Mesendoderm (in vitro differentiated cells): ENCODE measurements at regions not wholly inside any gene's neighbourhood (a gene's known extent, or its start where the extent isn't known, plus 50 kb on each side); places are given as distances from the start of the nearest gene placed in this dataset.

Experiments
- DNase-seq: peaks from one replicate; pipeline ENCODE4 v3.0.0; 2013
- H2AK5ac ChIP-seq: 2 replicates; pipeline ENCODE4 v1.6.1; 2013; ENCODE audit warnings: low read length, inconsistent platforms
- H2BK120ac ChIP-seq: 2 replicates; pipeline ENCODE4 v1.6.1; 2013; ENCODE audit warnings: low read depth, mild to moderate bottlenecking, low read length, moderate library complexity, mixed read lengths
- H2BK15ac ChIP-seq: replicated peaks from 2 replicates; pipeline ENCODE4 v1.6.1; 2013; ENCODE audit warnings: low read depth, mild to moderate bottlenecking, moderate library complexity
- H2BK5ac ChIP-seq: 2 replicates; pipeline ENCODE4 v1.6.1; 2013; ENCODE audit warnings: low read length, inconsistent platforms
- H3K18ac ChIP-seq: 2 replicates; pipeline ENCODE4 v1.6.1; 2013; ENCODE audit warnings: mild to moderate bottlenecking, low read length, mixed read lengths
- H3K23ac ChIP-seq: one replicate; pipeline ENCODE4 v1.6.1; 2013; ENCODE audit warnings: low read length
- H3K27ac ChIP-seq: 2 replicates; pipeline ENCODE4 v1.5.1; 2013; ENCODE audit warnings: low read depth, mild to moderate bottlenecking, inconsistent platforms, low read length, moderate library complexity
- H3K27me3 ChIP-seq: 2 replicates; pipeline ENCODE4 v1.6.1; 2013; ENCODE audit warnings: low read length, control low read depth, mild to moderate bottlenecking, inconsistent platforms; ENCODE audit not compliant: insufficient read depth, poor library complexity
- H3K36me3 ChIP-seq: 2 replicates; pipeline ENCODE4 v1.6.1; 2013; ENCODE audit warnings: low read length, inconsistent platforms; ENCODE audit not compliant: control insufficient read depth, insufficient read depth
- H3K4ac ChIP-seq: one replicate; pipeline ENCODE4 v1.6.1; 2013; ENCODE audit warnings: low read depth, mild to moderate bottlenecking, low read length, moderate library complexity
- H3K4me1 ChIP-seq: 2 replicates; pipeline ENCODE4 v1.6.1; 2013; ENCODE audit warnings: low read depth, low read length, inconsistent platforms; ENCODE audit not compliant: control insufficient read depth
- H3K4me2 ChIP-seq: 2 replicates; pipeline ENCODE4 v1.6.1; 2013; ENCODE audit warnings: low read length
- H3K4me3 ChIP-seq: 2 replicates; pipeline ENCODE4 v1.5.1; 2013; ENCODE audit warnings: mild to moderate bottlenecking, low read length
- H3K56ac ChIP-seq: one replicate; pipeline ENCODE4 v1.6.1; 2013; ENCODE audit warnings: low read length
- H3K79me1 ChIP-seq: 2 replicates; pipeline ENCODE4 v1.6.1; 2013; ENCODE audit warnings: low read length, inconsistent platforms
- H3K79me2 ChIP-seq: 2 replicates; pipeline ENCODE4 v1.6.1; 2013; ENCODE audit warnings: mild to moderate bottlenecking, low read length; ENCODE audit not compliant: control insufficient read depth, insufficient read depth
- H3K9ac ChIP-seq: 2 replicates; pipeline ENCODE4 v1.6.1; 2013; ENCODE audit warnings: low read length, inconsistent platforms
- H4K5ac ChIP-seq: one replicate; pipeline ENCODE4 v1.6.1; 2013; ENCODE audit warnings: low read length
- H4K8ac ChIP-seq: one replicate; pipeline ENCODE4 v1.6.1; 2013; ENCODE audit warnings: low read depth, mild to moderate bottlenecking, control low read depth, low read length, moderate library complexity
- WGBS: extraction: QIAGEN DNeasy Blood & Tissue Kit; methylation state at CpG from one replicate; pipeline ENCODE4 v1.1.7; 2013; ENCODE audit warnings: low lambda C conversion rate, missing lambda C conversion rate; ENCODE audit not compliant: insufficient coverage; ENCODE audit errors: extremely low coverage; 5-methylcytosine and 5-hydroxymethylcytosine counted together

GRCh38 chr22:49608660-49609059 lies 219.0 kb downstream of the BRD1 start:
- Histone ChIP-seq H3K18ac (no peak overlapping the region), H3K27me3 (no peaks in the 10 kb centered on the region), H3K4me2 (no peak overlapping the region), H3K79me1 (no peaks in the 10 kb centered on the region), H3K4ac (no peak overlapping the region), H3K27ac (no peak overlapping the region), H2BK15ac (no peak overlapping the region), H2BK120ac (no peak overlapping the region), H3K4me1 (no peaks in the 10 kb centered on the region), H2AK5ac (no peak overlapping the region), H3K56ac (no peak overlapping the region), H3K23ac (no peak overlapping the region), H3K4me3 (no peak overlapping the region), H3K36me3 (no peaks in the 10 kb centered on the region), H3K9ac (no peak overlapping the region), H4K5ac (no peak overlapping the region), H2BK5ac (no peak overlapping the region), H3K79me2 (no peaks in the 10 kb centered on the region), H4K8ac (no peak overlapping the region)
- WGBS: no CpG with 5 or more reads among the region's 14 CpGs
- DNase-seq: no peak

- no peak overlapping the region for H3K4me3 ChIP-seq
- H3K56ac ChIP-seq: no peak overlapping the region
- no peaks in the 10 kb centered on the region for H3K4me1 ChIP-seq
- no peaks in the 10 kb centered on the region for H3K27me3 ChIP-seq
- no peak overlapping the region for H3K4ac ChIP-seq
- no peak overlapping the region for H3K27ac ChIP-seq
- H2BK5ac ChIP-seq: no peak overlapping the region
- H3K9ac ChIP-seq: no peak overlapping the region
- WGBS: no CpG with 5 or more reads among the region's 8 CpGs
- H4K5ac ChIP-seq: no peak overlapping the region
- DNase-seq: no peak
- no peaks in the 10 kb centered on the region for H3K36me3 ChIP-seq
- H3K23ac ChIP-seq: no peak overlapping the region
- H4K8ac ChIP-seq: no peak overlapping the region
- no peak overlapping the region for H3K4me2 ChIP-seq
- H3K79me2 ChIP-seq: no peaks in the 10 kb centered on the region
- no peak overlapping the region for H2AK5ac ChIP-seq
- H3K18ac ChIP-seq: no peak overlapping the region
- H2BK120ac ChIP-seq: no peak overlapping the region
- H2BK15ac ChIP-seq: no peak overlapping the region
- H3K79me1 ChIP-seq: no peaks in the 10 kb centered on the region
Observed at GRCh38 chr22:49608228-49608627, 219.4 kb downstream of the BRD1 start.

- H2BK5ac ChIP-seq: no peak overlapping the region
- no peak overlapping the region for H4K8ac ChIP-seq
- H3K4me1 ChIP-seq: no peaks in the 10 kb centered on the region
- no peak overlapping the region for H3K27ac ChIP-seq
- H3K36me3 ChIP-seq: no peaks in the 10 kb centered on the region
- DNase-seq: no peak
- H3K9ac ChIP-seq: no peak overlapping the region
- H3K4me2 ChIP-seq: no peak overlapping the region
- H3K27me3 ChIP-seq: no peaks in the 10 kb centered on the region
- H2AK5ac ChIP-seq: no peak overlapping the region
- H3K18ac ChIP-seq: no peak overlapping the region
- H3K79me1 ChIP-seq: no peaks in the 10 kb centered on the region
- no peak overlapping the region for H4K5ac ChIP-seq
- H3K4ac ChIP-seq: no peak overlapping the region
- no peak overlapping the region for H2BK15ac ChIP-seq
- H3K79me2 ChIP-seq: no peaks in the 10 kb centered on the region
- no peak overlapping the region for H3K4me3 ChIP-seq
- H3K56ac ChIP-seq: no peak overlapping the region
- WGBS: no CpG with 5 or more reads among the region's 13 CpGs
- no peak overlapping the region for H3K23ac ChIP-seq
- no peak overlapping the region for H2BK120ac ChIP-seq
Observed at GRCh38 chr22:49607821-49608220, 219.9 kb downstream of the BRD1 start.

- Histone ChIP-seq H3K23ac (no peak overlapping the region), H2BK120ac (no peak overlapping the region), H3K36me3 (no peaks in the 10 kb centered on the region), H3K4me1 (no peaks in the 10 kb centered on the region), H3K18ac (no peak overlapping the region), H2AK5ac (no peak overlapping the region), H4K8ac (no peak overlapping the region), H3K27me3 (no peaks in the 10 kb centered on the region), H3K4me3 (no peak overlapping the region), H3K56ac (no peak overlapping the region), H3K4me2 (no peak overlapping the region), H2BK5ac (no peak overlapping the region), H3K9ac (no peak overlapping the region), H3K27ac (no peak overlapping the region), H4K5ac (no peak overlapping the region), H3K79me1 (no peaks in the 10 kb centered on the region), H3K79me2 (no peaks in the 10 kb centered on the region), H2BK15ac (no peak overlapping the region), H3K4ac (no peak overlapping the region)
- no peak for DNase-seq
- WGBS: no CpG with 5 or more reads among the region's 18 CpGs
Observed at GRCh38 chr22:49606562-49607290, 220.9 kb downstream of the BRD1 start.

GRCh38 chr22:49604732-49605302 lies 222.9 kb downstream of the BRD1 start:
- Histone ChIP-seq H3K4ac (no peak overlapping the region), H3K4me3 (no peak overlapping the region), H3K79me1 (no peaks in the 10 kb centered on the region), H3K27ac (no peak overlapping the region), H3K23ac (no peak overlapping the region), H2AK5ac (no peak overlapping the region), H4K8ac (no peak overlapping the region), H3K4me1 (no peaks in the 10 kb centered on the region), H4K5ac (no peak overlapping the region), H3K36me3 (no peaks in the 10 kb centered on the region), H2BK120ac (no peak overlapping the region), H3K4me2 (no peak overlapping the region), H2BK5ac (no peak overlapping the region), H2BK15ac (no peak overlapping the region), H3K79me2 (no peaks in the 10 kb centered on the region), H3K18ac (no peak overlapping the region), H3K9ac (no peak overlapping the region), H3K56ac (no peak overlapping the region), H3K27me3 (no peaks in the 10 kb centered on the region)
- no CpG with 5 or more reads among the region's 3 CpGs for WGBS
- no peak for DNase-seq

GRCh38 chr22:49603016-49603415 lies 224.7 kb downstream of the BRD1 start:
- Histone ChIP-seq H3K4me1 (no peaks in the 10 kb centered on the region), H3K79me1 (no peaks in the 10 kb centered on the region), H2BK15ac (no peak overlapping the region), H4K5ac (no peak overlapping the region), H3K27me3 (no peaks in the 10 kb centered on the region), H2AK5ac (no peak overlapping the region), H4K8ac (no peak overlapping the region), H3K27ac (no peak overlapping the region), H3K4me2 (no peak overlapping the region), H3K56ac (no peak overlapping the region), H3K36me3 (no peaks in the 10 kb centered on the region), H2BK5ac (no peak overlapping the region), H3K18ac (no peak overlapping the region), H2BK120ac (no peak overlapping the region), H3K9ac (no peak overlapping the region), H3K4me3 (no peak overlapping the region), H3K79me2 (no peaks in the 10 kb centered on the region), H3K23ac (no peak overlapping the region), H3K4ac (no peak overlapping the region)
- no CpG with 5 or more reads among the region's 10 CpGs for WGBS
- DNase-seq: no peak
